HG03520 (cell line): ENCODE measurements at regions not wholly inside any gene's neighbourhood (a gene's known extent, or its start where the extent isn't known, plus 50 kb on each side); places are given as distances from the start of the nearest gene placed in this dataset.

Experiments used
- ATAC-seq: cut with Tn5 transposase; IDR thresholded peaks from one replicate; pipeline ENCODE4 v1.9.1; 2021; ENCODE audit warnings: mild to moderate bottlenecking, moderate library complexity; ENCODE audit not compliant: unreplicated experiment

GRCh38 chr20:60543598-60543997 lies 585.4 kb downstream of the CDH26 start:
- no peak for ATAC-seq

- no peak for ATAC-seq
Measured at GRCh38 chr20:60553095-60553494, 594.9 kb downstream of the CDH26 start.

GRCh38 chr20:60558486-60558885 lies 600.3 kb downstream of the CDH26 start:
- ATAC-seq, result no peak

GRCh38 chr20:60559462-60559861 lies 601.2 kb downstream of the CDH26 start:
- ATAC-seq, result no peak

- ATAC-seq, result no peak
Measured at GRCh38 chr20:60561052-60561451, 602.8 kb downstream of the CDH26 start.

GRCh38 chr20:60565083-60565482 lies 606.9 kb downstream of the CDH26 start:
- no peak for ATAC-seq

- no peak for ATAC-seq
Measured at GRCh38 chr20:60565551-60565950, 607.3 kb downstream of the CDH26 start.

- no peak for ATAC-seq
Measured at GRCh38 chr20:60569116-60569515, 610.9 kb downstream of the CDH26 start.

GRCh38 chr20:60570481-60571277 lies 612.5 kb downstream of the CDH26 start:
- ATAC-seq, result no peak

- no peak for ATAC-seq
Measured at GRCh38 chr20:60573003-60573680, 614.9 kb downstream of the CDH26 start.

GRCh38 chr20:60576236-60576635 lies 618.0 kb downstream of the CDH26 start:
- ATAC-seq, result no peak

GRCh38 chr20:60579941-60580515 lies 621.8 kb downstream of the CDH26 start:
- no peak for ATAC-seq

- ATAC-seq, result no peak
Measured at GRCh38 chr20:60581606-60582115, 623.4 kb downstream of the CDH26 start.

GRCh38 chr20:60583741-60584140 lies 625.5 kb downstream of the CDH26 start:
- no peak for ATAC-seq

GRCh38 chr20:60584221-60584620 lies 626.0 kb downstream of the CDH26 start:
- no peak for ATAC-seq

- ATAC-seq, result no peak
Measured at GRCh38 chr20:60585651-60586050, 627.4 kb downstream of the CDH26 start.

GRCh38 chr20:60586269-60587050 lies 628.2 kb downstream of the CDH26 start:
- no peak for ATAC-seq

GRCh38 chr20:60587986-60588385 lies 629.8 kb downstream of the CDH26 start:
- ATAC-seq, result no peak

GRCh38 chr20:60589623-60590022 lies 631.4 kb downstream of the CDH26 start:
- ATAC-seq, result no peak

GRCh38 chr20:60591172-60591799 lies 633.1 kb downstream of the CDH26 start:
- ATAC-seq, result no peak

GRCh38 chr20:60598528-60598927 lies 640.3 kb downstream of the CDH26 start:
- ATAC-seq, result no peak
